ENCODE measurements at regions not wholly inside any gene's neighbourhood (a gene's known extent, or its start where the extent isn't known, plus 50 kb on each side); places are given as distances from the start of the nearest gene placed in this dataset.

GRCh38 chr12:65596514-65597091 lies 227.7 kb upstream of the HMGA2 start:
- DNase-seq (ENCODE audit: low spot score), result no peak
- Mint-ChIP-seq H3K4me1 (ENCODE audit: low read depth) (peaks cover 51% of the 10 kb centered on the region), H3K4me3 (ENCODE audit: unreplicated experiment) (no peak overlapping the region), H3K36me3 (ENCODE audit: low read depth) (no peaks in the 10 kb centered on the region), H3K27ac (ENCODE audit: unreplicated experiment) (no peak overlapping the region), H3K9me3 (ENCODE audit: low read depth) (no peaks in the 10 kb centered on the region), H3K27me3 (ENCODE audit: low read depth) (no peaks in the 10 kb centered on the region)
- TF ChIP-seq CTCF (IDR thresholded peaks at IDR 0.05), result no peak

GRCh38 chr12:65597527-65597926 lies 226.8 kb upstream of the HMGA2 start:
- no peak for DNase-seq (ENCODE audit: low spot score)
- H3K4me3 Mint-ChIP-seq (ENCODE audit: unreplicated experiment), result no peak overlapping the region
- H3K27ac Mint-ChIP-seq (ENCODE audit: unreplicated experiment), result no peak overlapping the region
- TF ChIP-seq CTCF (IDR thresholded peaks at IDR 0.05), result no peak
- peaks cover 51% of the 10 kb centered on the region for H3K4me1 Mint-ChIP-seq (ENCODE audit: low read depth)
- H3K9me3 Mint-ChIP-seq (ENCODE audit: low read depth), result no peaks in the 10 kb centered on the region
- H3K36me3 Mint-ChIP-seq (ENCODE audit: low read depth), result no peaks in the 10 kb centered on the region
- no peaks in the 10 kb centered on the region for H3K27me3 Mint-ChIP-seq (ENCODE audit: low read depth)

GRCh38 chr12:65598688-65599087 lies 225.6 kb upstream of the HMGA2 start:
- Mint-ChIP-seq H3K4me1 (ENCODE audit: low read depth) (peaks cover 51% of the 10 kb centered on the region), H3K27me3 (ENCODE audit: low read depth) (no peaks in the 10 kb centered on the region), H3K27ac (ENCODE audit: unreplicated experiment) (no peak overlapping the region), H3K4me3 (ENCODE audit: unreplicated experiment) (no peak overlapping the region), H3K36me3 (ENCODE audit: low read depth) (no peaks in the 10 kb centered on the region), H3K9me3 (ENCODE audit: low read depth) (no peaks in the 10 kb centered on the region)
- no peak for TF ChIP-seq CTCF (IDR thresholded peaks at IDR 0.05)
- no peak for DNase-seq (ENCODE audit: low spot score)

- H3K36me3 Mint-ChIP-seq (ENCODE audit: low read depth), result no peaks in the 10 kb centered on the region
- peak overlapping the region; percentile 65 for H3K4me3 Mint-ChIP-seq (ENCODE audit: unreplicated experiment)
- no peaks in the 10 kb centered on the region for H3K9me3 Mint-ChIP-seq (ENCODE audit: low read depth)
- H3K27ac Mint-ChIP-seq (ENCODE audit: unreplicated experiment), result peak overlapping the region; percentile 94
- H3K27me3 Mint-ChIP-seq (ENCODE audit: low read depth), result no peaks in the 10 kb centered on the region
- peaks cover 54% of the 10 kb centered on the region for H3K4me1 Mint-ChIP-seq (ENCODE audit: low read depth)
- DNase-seq (ENCODE audit: low spot score), result no peak
- TF ChIP-seq CTCF (IDR thresholded peaks at IDR 0.05), result no peak
Measured at GRCh38 chr12:65602253-65602609, 222.1 kb upstream of the HMGA2 start.

GRCh38 chr12:65602610-65603295 lies 221.5 kb upstream of the HMGA2 start:
- peaks cover 55% of the 10 kb centered on the region for H3K4me1 Mint-ChIP-seq (ENCODE audit: low read depth)
- peaks cover 1% of the 10 kb centered on the region for H3K9me3 Mint-ChIP-seq (ENCODE audit: low read depth)
- H3K27ac Mint-ChIP-seq (ENCODE audit: unreplicated experiment), result peak overlapping the region; percentile 94

More at GRCh38 chr12:65602610-65603295, 221.5 kb upstream of the HMGA2 start:
- Mint-ChIP-seq H3K4me3 (ENCODE audit: unreplicated experiment) (peak overlapping the region; percentile 65), H3K27me3 (ENCODE audit: low read depth) (no peaks in the 10 kb centered on the region), H3K36me3 (ENCODE audit: low read depth) (no peaks in the 10 kb centered on the region)
- TF ChIP-seq CTCF (IDR thresholded peaks at IDR 0.05), result peak; percentile 87
- DNase-seq (ENCODE audit: low spot score), result no peak

Measured in chondrocyte (in vitro differentiated cells).